Natural killer cell treated with Interleukin-12 subunit alpha and Interleukin-12 subunit beta and Interleukin-15 and Interleukin-18, amount 100 ng/mL, for 72 hours (primary cell): ENCODE measurements at regions not wholly inside any gene's neighbourhood (a gene's known extent, or its start where the extent isn't known, plus 50 kb on each side); places are given as distances from the start of the nearest gene placed in this dataset.
"Not testable (repeated sequence)": the region's sequence is repeated elsewhere in the genome, so short reads cannot be mapped to it uniquely, and the experiment has no call there.

Experiments used
- ATAC-seq, 2 donors: fragments of 150-1000 bp; cut with Tn5 transposase in 1 of 2; sonication (Bioruptor Pico), chemical (Tn5 transposase) in 1 of 2; 2 replicates each; pipeline ENCODE4 v1.10.0; 2021
- DNase-seq: peaks from one replicate; pipeline ENCODE4 v3.0.0; 2022; ENCODE audit warnings: low spot score
- H3K27ac Mint-ChIP-seq, 2 donors: 1 replicate in 1 of 2; 2 replicates in 1 of 2; pipeline ENCODE4 v1.8.0; 2022; ENCODE audit warnings: mixed read lengths in 2 of 2, mild to moderate bottlenecking in 1 of 2, moderate library complexity in 1 of 2
- H3K27me3 Mint-ChIP-seq, 2 donors: 1 replicate in 1 of 2; 2 replicates in 1 of 2; pipeline ENCODE4 v1.8.0; 2022; ENCODE audit warnings: mixed read lengths in 2 of 2
- H3K36me3 Mint-ChIP-seq: one replicate; pipeline ENCODE4 v1.8.0; 2022; ENCODE audit warnings: mixed read lengths
- H3K4me1 Mint-ChIP-seq, 2 donors: 1 replicate in 1 of 2; 2 replicates in 1 of 2; pipeline ENCODE4 v1.8.0; 2022; ENCODE audit warnings: low read depth in 2 of 2, mixed read lengths in 2 of 2, mild to moderate bottlenecking in 1 of 2
- H3K4me3 Mint-ChIP-seq: one replicate; pipeline ENCODE4 v1.8.0; 2022; ENCODE audit warnings: mixed read lengths
- H3K9me3 Mint-ChIP-seq: 2 replicates; pipeline ENCODE4 v1.8.0; 2022; ENCODE audit warnings: mixed read lengths

DNA sequence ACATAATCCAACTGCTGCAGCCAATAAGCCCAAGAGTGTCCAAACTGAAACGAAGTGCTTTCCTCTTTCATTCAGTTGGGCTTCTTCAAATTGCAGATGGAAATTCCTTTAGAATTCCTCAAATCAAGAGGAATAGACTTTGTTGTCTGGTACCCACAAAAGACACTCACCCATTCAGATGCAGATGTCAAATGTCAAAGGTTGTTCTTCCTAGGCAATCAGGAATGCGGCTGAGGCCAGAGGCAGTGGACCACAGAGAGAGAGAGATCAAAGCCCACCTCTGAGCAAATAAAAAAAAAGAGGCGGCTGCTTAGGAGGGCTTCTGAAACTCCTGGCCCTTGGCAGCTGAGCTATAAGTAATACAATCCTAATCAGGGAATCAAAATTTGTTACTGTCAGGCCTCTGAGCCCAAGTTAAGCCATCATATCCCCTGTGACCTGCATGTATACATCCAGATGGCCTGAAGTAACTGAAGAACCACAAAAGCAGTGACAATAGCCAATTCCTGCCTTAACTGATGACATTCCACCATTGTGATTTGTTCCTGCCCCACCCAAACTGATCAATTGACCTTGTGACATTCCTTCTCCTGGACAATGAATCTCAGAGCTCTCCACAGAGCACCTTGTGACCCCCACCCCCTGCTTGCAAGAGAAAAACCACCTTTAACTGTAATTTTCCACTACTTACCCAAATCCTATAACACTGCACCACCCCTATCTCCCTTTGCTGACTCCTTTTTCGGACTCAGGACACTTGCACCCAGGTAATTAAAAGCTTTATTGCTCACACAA, 303.0 kb upstream of the GJE1 start:
- ATAC-seq = no peak

DNA sequence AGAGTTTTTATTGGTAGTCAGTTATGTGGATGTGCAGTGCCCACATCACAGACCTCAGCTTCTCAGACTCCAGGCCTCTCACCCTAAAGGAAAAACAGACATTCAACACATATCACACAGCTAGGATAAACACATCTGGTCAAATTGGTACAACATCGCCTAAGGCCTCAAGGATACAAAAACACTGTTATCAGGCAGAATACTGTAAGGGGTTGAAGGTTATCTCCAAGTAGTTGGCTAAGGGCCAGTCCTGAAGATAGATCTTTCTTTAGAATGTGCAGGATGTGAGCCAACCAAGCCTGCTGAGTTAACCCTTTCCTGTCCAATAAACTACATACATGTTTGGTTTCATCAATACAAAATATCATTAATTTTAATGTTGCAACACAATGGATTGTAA, 308.4 kb upstream of the GJE1 start:
- Mint-ChIP-seq H3K27me3 (no peaks in the 10 kb centered on the region), H3K4me1 (peaks cover 4 to 5% of the 10 kb centered on the region in 2 donors), H3K4me3 (no peak overlapping the region), H3K27ac (no peak overlapping the region), H3K9me3 (peaks cover 13% of the 10 kb centered on the region), H3K36me3 (peaks cover 4% of the 10 kb centered on the region)
- ATAC-seq (no peak), DNase-seq (no peak)

More for the DNA sequence above, 303.0 kb upstream of the GJE1 start:
- H3K9me3 Mint-ChIP-seq = peaks cover 9% of the 10 kb centered on the region
- peaks cover 4 to 5% of the 10 kb centered on the region in 2 donors for H3K4me1 Mint-ChIP-seq
- H3K4me3 Mint-ChIP-seq = no peak overlapping the region
- no peaks in the 10 kb centered on the region for H3K27me3 Mint-ChIP-seq
- no peak for DNase-seq
- no peak overlapping the region for H3K27ac Mint-ChIP-seq
- no peaks in the 10 kb centered on the region for H3K36me3 Mint-ChIP-seq

DNA sequence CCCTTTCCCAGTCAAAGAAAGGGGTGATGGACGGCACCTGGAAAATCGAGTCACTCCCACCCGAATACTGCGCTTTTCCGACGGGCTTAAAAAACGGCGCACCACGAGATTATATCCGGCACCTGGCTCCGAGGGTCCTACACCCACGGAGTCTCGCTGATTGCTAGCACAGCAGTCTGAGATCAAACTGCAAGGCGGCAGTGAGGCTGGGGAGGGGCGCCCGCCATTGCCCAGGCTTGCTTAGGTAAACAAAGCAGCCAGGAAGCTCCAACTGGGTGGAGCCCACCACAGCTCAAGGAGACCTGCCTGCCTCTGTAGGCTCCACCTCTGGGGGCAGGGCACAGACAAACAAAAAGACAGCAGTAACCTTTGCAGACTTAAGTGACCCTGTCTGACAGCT, 317.7 kb upstream of the GJE1 start:
- H3K36me3 Mint-ChIP-seq, H3K27ac Mint-ChIP-seq, H3K27me3 Mint-ChIP-seq, H3K4me1 Mint-ChIP-seq, H3K4me3 Mint-ChIP-seq, H3K9me3 Mint-ChIP-seq, ATAC-seq, DNase-seq: not testable (repeated sequence)

GRCh38 chr6:141809901-141810300, 322.8 kb upstream of the GJE1 start:
- H3K36me3 Mint-ChIP-seq = no peaks in the 10 kb centered on the region
- H3K4me1 Mint-ChIP-seq = peaks cover 0 to 3% of the 10 kb centered on the region in 2 donors
- no peak overlapping the region for H3K4me3 Mint-ChIP-seq
- no peaks in the 10 kb centered on the region for H3K27me3 Mint-ChIP-seq
- no peak for DNase-seq
- H3K27ac Mint-ChIP-seq = no peak overlapping the region
- H3K9me3 Mint-ChIP-seq = peaks cover 7% of the 10 kb centered on the region
- no peak for ATAC-seq

DNA sequence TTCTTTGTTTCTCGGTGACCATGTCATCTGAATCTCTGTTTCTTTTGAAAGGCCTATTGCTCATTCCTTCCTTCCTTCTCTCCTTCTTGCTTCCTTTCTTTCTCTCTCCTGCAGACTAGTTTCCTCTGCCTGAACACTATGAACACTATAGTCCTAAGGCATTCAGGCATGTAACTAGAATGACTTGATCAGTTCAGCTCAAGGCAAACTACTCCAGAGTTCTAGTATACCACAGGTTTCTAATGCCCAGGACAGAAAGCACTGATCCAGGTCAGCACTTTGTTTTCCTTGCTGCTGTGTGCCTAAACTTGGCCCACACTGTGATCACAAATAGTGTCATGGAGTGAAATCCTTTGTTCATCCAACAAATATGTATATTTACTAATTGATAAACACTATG, 324.1 kb upstream of the GJE1 start:
- Mint-ChIP-seq H3K36me3 (no peaks in the 10 kb centered on the region), H3K27me3 (no peaks in the 10 kb centered on the region), H3K4me3 (no peak overlapping the region), H3K9me3 (peaks cover 7% of the 10 kb centered on the region), H3K4me1 (peaks cover 0 to 3% of the 10 kb centered on the region in 2 donors), H3K27ac (no peak overlapping the region)
- ATAC-seq = no peak
- DNase-seq = no peak

GRCh38 chr6:141800973-141801372, 331.8 kb upstream of the GJE1 start:
- not testable (repeated sequence) for H3K27ac Mint-ChIP-seq, ATAC-seq, H3K4me3 Mint-ChIP-seq, H3K36me3 Mint-ChIP-seq, H3K4me1 Mint-ChIP-seq, DNase-seq, H3K27me3 Mint-ChIP-seq
- H3K9me3 Mint-ChIP-seq = peaks cover 13% of the 10 kb centered on the region

GRCh38 chr6:141790921-141791320, 341.8 kb upstream of the GJE1 start:
- peaks cover 8% of the 10 kb centered on the region for H3K36me3 Mint-ChIP-seq
- peaks cover 7% of the 10 kb centered on the region for H3K9me3 Mint-ChIP-seq
- no peaks in the 10 kb centered on the region for H3K4me1 Mint-ChIP-seq
- no peaks in the 10 kb centered on the region for H3K27me3 Mint-ChIP-seq
- no peak for DNase-seq
- H3K27ac Mint-ChIP-seq = no peak overlapping the region
- no peak for ATAC-seq
- no peak overlapping the region for H3K4me3 Mint-ChIP-seq

- DNase-seq (no peak), ATAC-seq (no peak)
- Mint-ChIP-seq H3K36me3 (peaks cover 8% of the 10 kb centered on the region), H3K27ac (no peak overlapping the region), H3K4me1 (no peaks in the 10 kb centered on the region), H3K4me3 (no peak overlapping the region), H3K9me3 (peaks cover 7% of the 10 kb centered on the region), H3K27me3 (no peaks in the 10 kb centered on the region)
These were observed 344.6 kb upstream of the GJE1 start for GRCh38 chr6:141788096-141788495.

DNA sequence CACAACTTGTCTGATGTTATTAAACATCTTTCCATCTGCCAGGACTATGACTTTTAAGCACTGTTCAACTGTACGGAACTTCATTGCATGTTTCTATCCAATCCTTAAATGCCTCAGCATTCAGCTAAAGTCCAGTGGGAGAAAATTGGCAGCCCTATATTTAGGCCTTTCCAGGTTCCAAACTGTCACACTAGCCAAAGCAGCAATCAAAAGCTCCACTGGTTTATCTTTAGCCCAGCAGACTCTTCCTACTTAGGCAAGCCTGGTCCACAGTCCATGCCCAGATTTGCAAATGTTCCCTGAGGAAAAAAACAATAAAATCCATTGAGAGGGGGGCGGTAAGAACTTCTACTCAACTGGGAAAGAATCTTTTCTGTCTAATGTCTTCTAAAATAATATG, 349.1 kb upstream of the GJE1 start:
- no peaks in the 10 kb centered on the region for H3K27me3 Mint-ChIP-seq

GRCh38 chr6:141780296-141780695, 352.4 kb upstream of the GJE1 start:
- ATAC-seq (no peak), DNase-seq (no peak)
- Mint-ChIP-seq H3K9me3 (peaks cover 2% of the 10 kb centered on the region), H3K27ac (no peak overlapping the region), H3K36me3 (no peaks in the 10 kb centered on the region), H3K27me3 (no peaks in the 10 kb centered on the region), H3K4me3 (no peak overlapping the region), H3K4me1 (no peaks in the 10 kb centered on the region)

More for the DNA sequence above, 349.1 kb upstream of the GJE1 start:
- Mint-ChIP-seq H3K27ac (no peak overlapping the region), H3K4me1 (no peaks in the 10 kb centered on the region), H3K9me3 (no peaks in the 10 kb centered on the region), H3K36me3 (no peaks in the 10 kb centered on the region), H3K4me3 (no peak overlapping the region)
- no peak for ATAC-seq
- no peak for DNase-seq

DNA sequence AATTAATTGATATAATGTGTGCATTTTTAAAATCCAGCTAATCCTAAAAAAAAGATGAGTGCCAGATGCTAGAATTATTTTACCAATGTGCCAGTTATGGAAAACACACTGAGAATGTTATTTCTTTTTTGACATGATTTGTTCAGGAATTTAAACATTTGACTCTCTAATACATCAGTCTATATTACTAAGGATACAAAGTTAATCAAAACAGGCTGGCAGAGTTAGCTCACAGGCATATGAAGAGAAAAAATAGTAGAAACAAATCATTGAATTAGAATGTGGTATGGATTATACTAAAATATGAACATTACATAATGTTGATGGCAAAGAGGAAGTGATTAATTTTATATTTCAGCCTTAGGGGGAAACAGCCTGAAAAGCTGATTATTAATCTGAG, 368.3 kb upstream of the GJE1 start:
- Mint-ChIP-seq H3K4me3 (no peak overlapping the region), H3K4me1 (no peaks in the 10 kb centered on the region), H3K27me3 (no peaks in the 10 kb centered on the region), H3K9me3 (no peaks in the 10 kb centered on the region), H3K36me3 (no peaks in the 10 kb centered on the region), H3K27ac (no peak overlapping the region)
- DNase-seq = no peak
- no peak for ATAC-seq

- ATAC-seq (no peak), DNase-seq (no peak)
- Mint-ChIP-seq H3K27ac (no peak overlapping the region), H3K4me1 (no peaks in the 10 kb centered on the region), H3K27me3 (no peaks in the 10 kb centered on the region), H3K9me3 (peaks cover 10% of the 10 kb centered on the region), H3K4me3 (no peak overlapping the region), H3K36me3 (no peaks in the 10 kb centered on the region)
These were observed 374.3 kb upstream of the GJE1 start for GRCh38 chr6:141758430-141758829.

- no peak overlapping the region for H3K4me3 Mint-ChIP-seq
- ATAC-seq (no peak), DNase-seq (no peak)
- peaks cover 12% of the 10 kb centered on the region for H3K9me3 Mint-ChIP-seq
- no peaks in the 10 kb centered on the region for H3K36me3 Mint-ChIP-seq
- H3K27ac Mint-ChIP-seq = no peak overlapping the region
- H3K4me1 Mint-ChIP-seq = peaks cover 0 to 7% of the 10 kb centered on the region in 2 donors
- H3K27me3 Mint-ChIP-seq = no peaks in the 10 kb centered on the region
These were observed 379.5 kb upstream of the GJE1 start for GRCh38 chr6:141753180-141753579.

DNA sequence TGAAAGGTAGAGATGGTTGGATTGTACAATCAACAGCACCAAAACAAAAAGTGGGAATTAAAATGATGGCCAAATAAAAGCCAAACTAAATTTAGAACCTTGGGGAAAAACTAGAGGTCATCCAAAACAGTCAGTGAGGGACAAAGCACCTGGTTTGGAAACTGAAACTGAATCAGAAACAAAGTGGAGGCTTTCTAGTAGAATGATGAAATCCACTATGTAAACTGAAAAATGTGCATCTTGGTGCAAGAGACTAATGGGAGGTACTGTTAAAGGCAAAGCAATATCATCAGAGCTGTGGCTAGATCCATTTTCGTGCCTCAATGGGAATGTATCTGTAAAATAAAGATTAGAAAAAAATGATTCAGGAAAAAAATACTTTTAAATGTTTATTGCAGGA, 380.0 kb upstream of the GJE1 start:
- peaks cover 0 to 7% of the 10 kb centered on the region in 2 donors for H3K4me1 Mint-ChIP-seq
- no peak overlapping the region for H3K4me3 Mint-ChIP-seq
- H3K27ac Mint-ChIP-seq = no peak overlapping the region
- DNase-seq (no peak), ATAC-seq (no peak)
- H3K27me3 Mint-ChIP-seq = no peaks in the 10 kb centered on the region
- H3K36me3 Mint-ChIP-seq = no peaks in the 10 kb centered on the region
- peaks cover 12% of the 10 kb centered on the region for H3K9me3 Mint-ChIP-seq

DNA sequence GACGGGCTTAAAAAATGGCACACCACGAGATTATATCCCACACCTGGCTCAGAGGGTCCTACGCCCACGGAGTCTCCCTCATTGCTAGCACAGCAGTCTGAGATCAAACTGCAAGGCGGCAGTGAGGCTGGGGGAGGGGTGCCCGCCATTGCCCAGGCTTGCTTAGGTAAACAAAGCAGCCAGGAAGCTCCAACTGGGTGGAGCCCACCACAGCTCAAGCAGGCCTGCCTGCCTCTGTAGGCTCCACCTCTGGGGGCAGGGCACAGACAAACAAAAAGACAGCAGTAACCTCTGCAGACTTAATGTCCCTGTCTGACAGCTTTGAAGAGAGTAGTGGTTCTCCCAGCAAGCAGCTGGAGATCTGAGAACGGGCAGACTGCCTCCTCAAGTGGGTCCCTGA, 386.4 kb upstream of the GJE1 start:
- H3K36me3 Mint-ChIP-seq, H3K4me1 Mint-ChIP-seq, DNase-seq, H3K27me3 Mint-ChIP-seq, H3K9me3 Mint-ChIP-seq, H3K4me3 Mint-ChIP-seq, H3K27ac Mint-ChIP-seq, ATAC-seq: not testable (repeated sequence)
